ENCODE measurements at regions not wholly inside any gene's neighbourhood (a gene's known extent, or its start where the extent isn't known, plus 50 kb on each side); places are given as distances from the start of the nearest gene placed in this dataset.

DNA sequence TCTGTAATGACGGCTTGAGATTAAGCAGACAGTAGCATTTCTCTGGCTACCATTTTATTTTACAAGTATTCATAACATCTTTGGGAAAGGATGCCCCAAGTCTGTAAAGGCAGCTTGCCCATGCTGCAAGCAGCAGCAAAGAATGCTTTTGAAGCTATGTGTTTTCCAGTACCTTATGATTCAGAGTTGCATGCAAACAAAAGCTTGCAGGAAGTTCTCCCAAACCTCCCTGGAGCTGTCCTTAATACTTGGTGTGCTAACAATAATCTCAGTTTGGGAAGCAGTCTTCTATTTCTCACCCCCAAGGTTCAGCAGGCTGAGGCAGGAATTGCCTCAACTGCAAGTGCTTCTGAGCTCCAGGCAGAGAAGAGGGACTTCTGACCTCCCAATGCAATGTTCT is 60.8 kb downstream of the CCNA1 start:
- no peak for DNase-seq (ENCODE audit: low read depth)

- no peak for DNase-seq (ENCODE audit: low read depth)
These were observed 63.1 kb downstream of the CCNA1 start for GRCh38 chr13:36495431-36495830.

DNA sequence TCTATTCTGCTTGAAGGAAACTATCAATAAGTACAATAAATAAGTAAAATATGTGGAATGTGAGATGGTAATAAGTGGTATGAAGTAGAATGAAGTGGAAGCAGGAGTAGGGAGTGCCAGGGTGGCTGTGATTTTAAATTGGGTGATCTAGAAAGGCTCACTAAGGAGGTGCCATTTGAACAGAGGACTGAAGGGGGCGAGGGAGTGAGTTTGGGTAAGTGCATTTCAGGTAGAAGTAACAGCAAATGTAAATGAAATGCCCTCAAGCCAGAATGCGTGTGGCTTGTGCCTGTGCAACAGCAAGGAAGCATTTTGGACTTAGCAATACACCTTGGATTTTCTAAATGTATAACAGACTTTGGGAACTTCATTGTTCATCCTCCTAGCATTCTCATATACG is 77.1 kb downstream of the CCNA1 start:
- DNase-seq (ENCODE audit: low read depth), result no peak

GRCh38 chr13:36512771-36513170 is 80.5 kb downstream of the CCNA1 start:
- no peak for DNase-seq (ENCODE audit: low read depth)

GRCh38 chr13:36513266-36513665 is 81.0 kb downstream of the CCNA1 start:
- no peak for DNase-seq (ENCODE audit: low read depth)

DNA sequence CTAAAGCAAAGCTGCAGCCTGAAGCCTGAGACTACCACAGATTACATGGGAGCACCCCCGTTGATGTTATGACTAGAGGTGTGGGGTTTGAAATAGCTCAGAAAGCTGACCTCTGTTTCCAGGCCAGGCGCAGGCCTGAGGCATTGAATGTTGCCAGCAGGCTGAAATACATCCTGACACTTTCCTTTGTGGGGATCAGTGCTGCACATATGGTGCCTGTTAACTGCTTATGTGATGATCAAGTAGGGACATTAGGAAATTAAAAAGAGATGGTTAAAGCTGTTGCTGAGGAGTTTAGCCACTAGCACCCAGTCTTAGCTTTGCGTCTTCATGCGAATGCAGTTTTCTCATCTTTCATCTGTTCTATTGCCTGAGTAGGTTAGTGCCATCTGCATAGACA is 83.2 kb downstream of the CCNA1 start:
- DNase-seq (ENCODE audit: low read depth), result no peak

GRCh38 chr13:36516225-36516624 is 83.9 kb downstream of the CCNA1 start:
- no peak for DNase-seq (ENCODE audit: low read depth)

DNA sequence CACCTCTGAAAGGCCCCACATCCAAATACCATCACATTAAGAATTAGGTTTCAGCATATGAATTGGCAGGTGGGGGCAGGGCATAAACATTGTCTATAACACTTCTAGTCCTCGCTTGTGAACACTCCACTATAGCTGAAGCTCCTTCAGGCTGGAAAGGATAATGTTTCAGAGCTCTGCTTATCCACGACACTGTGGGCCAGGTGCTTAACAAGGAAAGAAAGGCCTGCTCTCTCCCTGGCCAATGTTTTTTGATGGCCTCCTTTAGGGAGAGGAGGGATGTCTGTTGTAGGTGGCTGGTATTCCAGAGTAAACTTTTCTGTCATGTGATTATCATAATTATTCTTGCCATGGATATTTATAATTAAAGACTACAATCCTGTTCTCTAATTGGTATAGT is 86.4 kb downstream of the CCNA1 start:
- DNase-seq (ENCODE audit: low read depth), result no peak

GRCh38 chr13:36519432-36519831 is 87.1 kb downstream of the CCNA1 start:
- no peak for DNase-seq (ENCODE audit: low read depth)

DNA sequence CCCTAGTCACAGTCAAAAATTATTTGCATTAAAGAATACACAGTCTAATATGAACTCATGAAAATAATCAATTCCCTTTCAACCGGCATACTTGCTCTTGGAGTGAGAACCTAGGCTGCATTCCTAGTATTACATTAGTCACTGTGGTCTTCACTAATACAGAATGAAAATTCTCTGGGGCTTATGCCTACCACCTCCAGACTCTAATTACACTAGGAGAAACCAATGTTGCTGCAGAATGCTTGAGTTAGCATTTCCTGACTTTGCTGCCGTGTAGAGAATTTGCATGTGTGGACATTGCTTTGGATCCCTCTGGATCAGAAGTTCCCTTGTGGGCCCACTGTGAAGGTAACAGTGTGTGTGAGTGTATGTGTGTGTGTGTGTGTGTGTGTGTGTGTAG is 87.8 kb downstream of the CCNA1 start:
- no peak for DNase-seq (ENCODE audit: low read depth)

- DNase-seq (ENCODE audit: low read depth), result no peak
These were observed 94.6 kb downstream of the CCNA1 start for GRCh38 chr13:36526897-36527296.

GRCh38 chr13:36528105-36528504 is 95.8 kb downstream of the CCNA1 start:
- DNase-seq (ENCODE audit: low read depth), result no peak

DNA sequence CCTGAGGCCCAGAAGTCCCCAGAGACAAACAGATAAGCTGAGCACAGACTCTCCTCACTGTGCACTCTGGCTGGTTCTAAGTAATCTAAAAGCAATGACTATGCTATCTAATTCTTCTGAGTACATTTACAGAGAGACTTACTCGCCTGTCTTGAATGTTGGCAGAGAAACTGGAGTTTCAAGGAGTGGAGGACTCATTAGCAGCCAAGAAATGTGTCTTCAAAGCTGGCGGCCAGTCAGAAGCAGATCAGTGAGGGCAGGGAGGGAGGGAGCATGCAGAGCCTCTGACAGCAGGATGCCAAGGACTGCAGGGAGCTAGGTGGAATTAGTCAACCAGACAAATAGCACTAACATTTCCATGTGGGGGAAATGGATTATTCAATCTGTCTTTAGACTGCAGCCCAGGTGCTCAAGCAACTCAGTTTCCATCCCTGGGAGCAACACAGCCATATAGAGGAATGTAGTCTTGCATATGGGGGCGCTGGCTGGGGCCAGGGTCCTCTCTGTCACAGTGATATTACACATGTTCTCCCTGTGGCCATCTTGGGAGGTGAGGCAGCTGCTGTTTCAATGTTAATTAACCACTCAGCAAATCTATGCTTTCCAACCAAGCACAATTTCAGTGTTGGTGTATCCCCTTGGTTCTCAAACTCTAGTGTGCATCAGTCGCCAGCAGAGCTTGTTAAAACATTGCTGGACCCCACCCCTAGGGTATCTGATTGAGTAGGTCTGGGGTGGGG is 97.9 kb downstream of the CCNA1 start:
- DNase-seq (ENCODE audit: low read depth), result peak; percentile 11

GRCh38 chr13:36530861-36531590 is 98.7 kb downstream of the CCNA1 start:
- DNase-seq (ENCODE audit: low read depth), result no peak

GRCh38 chr13:36531746-36532486 is 99.6 kb downstream of the CCNA1 start:
- peak; percentile 36 for DNase-seq (ENCODE audit: low read depth)

DNA sequence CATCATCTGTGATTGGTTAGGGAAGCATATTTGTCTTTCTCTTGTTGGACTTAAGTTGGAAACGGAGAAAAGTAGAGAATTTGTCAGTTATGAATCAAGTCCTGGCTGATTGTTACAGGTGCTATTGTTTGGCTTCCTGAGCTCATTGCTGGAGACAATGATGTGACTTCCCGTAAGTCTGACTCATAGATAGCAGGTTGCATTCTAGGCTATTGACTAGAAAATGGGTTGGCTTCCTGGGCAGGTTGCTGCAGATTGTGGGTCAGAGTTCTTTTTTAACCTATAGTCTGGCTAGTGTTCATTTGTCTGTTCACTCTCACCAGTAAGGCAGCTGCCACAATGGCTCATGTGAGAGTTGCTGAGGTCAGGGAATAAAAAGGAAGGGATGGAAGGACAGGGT is 101.5 kb downstream of the CCNA1 start:
- no peak for DNase-seq (ENCODE audit: low read depth)

GRCh38 chr13:36536546-36536945 is 104.3 kb downstream of the CCNA1 start:
- DNase-seq (ENCODE audit: low read depth), result no peak

- peak; percentile 53 for DNase-seq (ENCODE audit: low read depth)
These were observed 111.4 kb downstream of the CCNA1 start for GRCh38 chr13:36543671-36544070.

- DNase-seq (ENCODE audit: low read depth), result no peak
These were observed 115.8 kb downstream of the CCNA1 start for GRCh38 chr13:36548129-36548528.

DNA sequence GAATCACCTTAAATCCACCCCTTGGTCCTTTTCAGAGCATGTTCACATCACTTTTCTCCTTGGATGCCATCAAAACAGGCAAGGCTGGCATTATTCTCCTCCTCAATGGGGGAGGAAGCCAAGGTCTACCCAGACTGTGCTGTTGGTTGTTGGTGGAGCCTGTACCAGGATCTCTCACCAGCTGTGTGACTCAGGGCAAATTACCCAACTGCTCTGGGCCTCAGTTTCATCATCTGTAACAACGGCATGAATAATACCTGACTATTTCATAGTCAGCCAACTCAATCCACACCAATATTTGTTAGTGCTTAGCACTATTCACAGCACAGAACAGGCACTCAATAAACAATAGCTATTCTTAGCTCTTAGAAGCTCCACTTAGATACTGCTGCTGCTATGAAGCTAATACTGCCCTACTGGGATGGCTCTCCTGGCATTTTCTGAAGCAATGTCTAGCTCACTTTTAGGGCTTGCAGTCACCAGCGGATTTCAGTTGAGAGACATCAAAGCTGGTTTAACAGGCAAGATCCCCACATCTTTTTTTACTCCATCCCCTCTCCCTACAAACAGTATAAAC is 116.9 kb downstream of the CCNA1 start:
- DNase-seq (ENCODE audit: low read depth), result no peak

- no peak for DNase-seq (ENCODE audit: low read depth)
These were observed 117.5 kb downstream of the CCNA1 start for GRCh38 chr13:36549755-36550154.

DNA sequence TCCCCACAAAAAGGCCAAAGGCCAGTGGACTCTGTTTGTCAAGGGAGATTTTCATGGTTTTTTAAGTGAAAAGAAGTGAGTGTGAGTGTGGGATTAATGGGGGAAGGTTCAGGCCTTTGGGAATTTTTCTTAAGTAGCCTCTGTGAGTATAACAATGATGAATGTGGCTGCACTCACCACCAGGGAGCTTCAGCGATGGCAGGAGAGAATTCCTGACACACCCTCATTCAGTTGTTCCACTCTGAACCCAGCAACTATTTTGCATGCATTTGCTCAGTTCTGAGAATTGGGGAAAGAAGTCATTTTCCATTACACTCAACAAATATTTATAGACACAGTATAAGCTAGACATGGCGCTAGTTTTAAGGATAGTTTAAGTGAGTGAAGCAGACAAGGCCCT is 117.9 kb downstream of the CCNA1 start:
- no peak for DNase-seq (ENCODE audit: low read depth)

- no peak for DNase-seq (ENCODE audit: low read depth)
These were observed 119.2 kb downstream of the CCNA1 start for GRCh38 chr13:36551445-36551844.

Measured in amniotic epithelial cell (primary cell).